SK-N-SH treated with all-trans-retinoic acid at 6 μM for 48 hours (cell line): ENCODE measurements at regions not wholly inside any gene's neighbourhood (a gene's known extent, or its start where the extent isn't known, plus 50 kb on each side); places are given as distances from the start of the nearest gene placed in this dataset.

Experiments used
- ATAC-seq: fragments of 200-7000 bp; cut with Tn5 transposase; 3 replicates; pipeline ENCODE4 v1.9.1; 2020; ENCODE audit warnings: mild to moderate bottlenecking, moderate library complexity
- ARNTL ChIP-seq: fragments of 450-650 bp; formaldehyde crosslinking; IDR thresholded peaks from 2 replicates; pipeline ENCODE4 v1.5.0; 2020; ENCODE audit warnings: low read depth, mild to moderate bottlenecking, moderate library complexity, borderline replicate concordance
- BACH2 ChIP-seq: fragments of 250-450 bp; sonication (Bioruptor Pico); IDR thresholded peaks from 2 replicates; pipeline ENCODE4 v1.9.0; 2021; ENCODE audit warnings: mild to moderate bottlenecking, borderline replicate concordance
- CSDC2 ChIP-seq: fragments of 250-450 bp; sonication (Bioruptor Pico); IDR thresholded peaks from 2 replicates; pipeline ENCODE4 v1.5.0; 2020; ENCODE audit warnings: mild to moderate bottlenecking, moderate library complexity
- ESRRG ChIP-seq: fragments of 250-450 bp; sonication (Bioruptor Pico); IDR thresholded peaks from 2 replicates; pipeline ENCODE4 v1.6.1; 2021; ENCODE audit warnings: mild to moderate bottlenecking
- GLIS3 ChIP-seq: fragments of 250-450 bp; sonication (Bioruptor Pico); IDR thresholded peaks from 2 replicates; pipeline ENCODE4 v1.5.0; 2020; ENCODE audit warnings: mild to moderate bottlenecking, moderate library complexity
- ISL1 ChIP-seq: fragments of 250-450 bp; sonication (Bioruptor Pico); IDR thresholded peaks from 2 replicates; pipeline ENCODE4 v2.1.2; 2022; ENCODE audit warnings: mild to moderate bottlenecking, moderate library complexity
- OSR1 ChIP-seq: fragments of 250-450 bp; sonication (Bioruptor Pico); IDR thresholded peaks from 2 replicates; pipeline ENCODE4 v1.8.0; 2022; ENCODE audit warnings: moderate library complexity, mild to moderate bottlenecking, inconsistent platforms
- PPARA ChIP-seq: fragments of 250-450 bp; sonication (Bioruptor Pico); IDR thresholded peaks from 2 replicates; pipeline ENCODE4 v1.5.0; 2020; ENCODE audit warnings: mild to moderate bottlenecking, borderline replicate concordance
- RARB ChIP-seq: fragments of 250-450 bp; sonication (Bioruptor Pico); IDR thresholded peaks from 2 replicates; pipeline ENCODE4 v1.8.0; 2021; ENCODE audit warnings: mild to moderate bottlenecking, moderate library complexity
- SNAI2 ChIP-seq: fragments of 250-450 bp; sonication (Bioruptor Pico); IDR thresholded peaks from 2 replicates; pipeline ENCODE4 v1.5.0; 2020; ENCODE audit warnings: mild to moderate bottlenecking, moderate library complexity
- TOX ChIP-seq: fragments of 250-450 bp; sonication (Bioruptor Pico); IDR thresholded peaks from 2 replicates; pipeline ENCODE4 v1.8.0; 2021; ENCODE audit warnings: mild to moderate bottlenecking, moderate library complexity, borderline replicate concordance
- ZC3H10 ChIP-seq: fragments of 250-450 bp; sonication (Bioruptor Pico); IDR thresholded peaks from 2 replicates; pipeline ENCODE4 v1.5.1; 2021; ENCODE audit warnings: mild to moderate bottlenecking, moderate library complexity
- ZFP3 ChIP-seq: fragments of 250-450 bp; sonication (Bioruptor Pico); IDR thresholded peaks from 2 replicates; pipeline ENCODE4 v1.5.0; 2020; ENCODE audit warnings: mild to moderate bottlenecking, moderate library complexity
- ZFP30 ChIP-seq: fragments of 450-650 bp; formaldehyde crosslinking; IDR thresholded peaks from 2 replicates; pipeline ENCODE4 v1.5.0; 2022; ENCODE audit warnings: mild to moderate bottlenecking, moderate library complexity
- ZNF70 ChIP-seq: fragments of 450-650 bp; formaldehyde crosslinking; IDR thresholded peaks from 2 replicates; pipeline ENCODE4 v1.5.0; 2020; ENCODE audit warnings: mild to moderate bottlenecking, moderate library complexity
- TF ChIP-seq, protein P1 (sequence below): fragments of 250-450 bp; sonication (Bioruptor Pico); IDR thresholded peaks from 2 replicates; pipeline ENCODE4 v1.8.0; 2020; ENCODE audit warnings: mild to moderate bottlenecking, moderate library complexity, borderline replicate concordance
- TF ChIP-seq, protein P2 (sequence below): fragments of 250-450 bp; sonication (Bioruptor Pico); IDR thresholded peaks from 2 replicates; pipeline ENCODE4 v1.5.1; 2021; ENCODE audit warnings: mild to moderate bottlenecking, moderate library complexity
- TF ChIP-seq, protein P3 (sequence below): fragments of 250-450 bp; sonication (Bioruptor Pico); IDR thresholded peaks from 2 replicates; pipeline ENCODE4 v1.8.0; 2021; ENCODE audit warnings: low read depth, mild to moderate bottlenecking, moderate library complexity, borderline replicate concordance
- TF ChIP-seq, protein P4 (sequence below): fragments of 250-450 bp; sonication (Bioruptor Pico); IDR thresholded peaks from 2 replicates; pipeline ENCODE4 v1.5.1; 2020; ENCODE audit warnings: low read depth, mild to moderate bottlenecking, moderate library complexity
- TF ChIP-seq, protein P5 (sequence below): fragments of 250-450 bp; sonication (Bioruptor Pico); IDR thresholded peaks from 2 replicates; pipeline ENCODE4 v1.5.0; 2020; ENCODE audit warnings: mild to moderate bottlenecking, moderate library complexity

DNA sequence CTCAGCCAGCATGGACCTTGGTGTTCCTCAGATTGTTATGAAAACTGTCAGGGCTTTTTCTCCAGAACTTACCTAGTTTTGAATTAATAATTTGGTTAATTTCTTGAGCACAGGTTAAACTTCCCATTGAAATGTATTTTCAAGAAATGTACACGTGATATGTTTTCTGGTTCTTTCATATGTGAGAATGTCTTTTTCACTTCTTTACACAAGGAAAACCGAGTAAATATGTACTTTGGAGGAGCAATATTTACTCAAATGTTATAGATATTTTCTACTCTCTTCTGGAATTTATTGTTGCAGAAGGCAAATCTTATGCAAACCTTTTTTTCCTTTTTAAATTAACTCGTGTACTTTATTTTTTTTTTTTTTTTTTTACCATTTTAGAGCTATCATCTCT is 134.3 kb downstream of the AHR start (continued):
- TF ChIP-seq, protein P1, sequence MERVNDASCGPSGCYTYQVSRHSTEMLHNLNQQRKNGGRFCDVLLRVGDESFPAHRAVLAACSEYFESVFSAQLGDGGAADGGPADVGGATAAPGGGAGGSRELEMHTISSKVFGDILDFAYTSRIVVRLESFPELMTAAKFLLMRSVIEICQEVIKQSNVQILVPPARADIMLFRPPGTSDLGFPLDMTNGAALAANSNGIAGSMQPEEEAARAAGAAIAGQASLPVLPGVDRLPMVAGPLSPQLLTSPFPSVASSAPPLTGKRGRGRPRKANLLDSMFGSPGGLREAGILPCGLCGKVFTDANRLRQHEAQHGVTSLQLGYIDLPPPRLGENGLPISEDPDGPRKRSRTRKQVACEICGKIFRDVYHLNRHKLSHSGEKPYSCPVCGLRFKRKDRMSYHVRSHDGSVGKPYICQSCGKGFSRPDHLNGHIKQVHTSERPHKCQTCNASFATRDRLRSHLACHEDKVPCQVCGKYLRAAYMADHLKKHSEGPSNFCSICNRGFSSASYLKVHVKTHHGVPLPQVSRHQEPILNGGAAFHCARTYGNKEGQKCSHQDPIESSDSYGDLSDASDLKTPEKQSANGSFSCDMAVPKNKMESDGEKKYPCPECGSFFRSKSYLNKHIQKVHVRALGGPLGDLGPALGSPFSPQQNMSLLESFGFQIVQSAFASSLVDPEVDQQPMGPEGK: no peak
- TF ChIP-seq RARB: no peak
- TF ChIP-seq ZC3H10 (CRISPR knock-in tag): no peak
- TF ChIP-seq, protein P2, sequence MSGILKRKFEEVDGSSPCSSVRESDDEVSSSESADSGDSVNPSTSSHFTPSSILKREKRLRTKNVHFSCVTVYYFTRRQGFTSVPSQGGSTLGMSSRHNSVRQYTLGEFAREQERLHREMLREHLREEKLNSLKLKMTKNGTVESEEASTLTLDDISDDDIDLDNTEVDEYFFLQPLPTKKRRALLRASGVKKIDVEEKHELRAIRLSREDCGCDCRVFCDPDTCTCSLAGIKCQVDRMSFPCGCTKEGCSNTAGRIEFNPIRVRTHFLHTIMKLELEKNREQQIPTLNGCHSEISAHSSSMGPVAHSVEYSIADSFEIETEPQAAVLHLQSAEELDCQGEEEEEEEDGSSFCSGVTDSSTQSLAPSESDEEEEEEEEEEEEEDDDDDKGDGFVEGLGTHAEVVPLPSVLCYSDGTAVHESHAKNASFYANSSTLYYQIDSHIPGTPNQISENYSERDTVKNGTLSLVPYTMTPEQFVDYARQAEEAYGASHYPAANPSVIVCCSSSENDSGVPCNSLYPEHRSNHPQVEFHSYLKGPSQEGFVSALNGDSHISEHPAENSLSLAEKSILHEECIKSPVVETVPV (CRISPR knock-in tag): no peak
- TF ChIP-seq SNAI2 (CRISPR knock-in tag): no peak

DNA sequence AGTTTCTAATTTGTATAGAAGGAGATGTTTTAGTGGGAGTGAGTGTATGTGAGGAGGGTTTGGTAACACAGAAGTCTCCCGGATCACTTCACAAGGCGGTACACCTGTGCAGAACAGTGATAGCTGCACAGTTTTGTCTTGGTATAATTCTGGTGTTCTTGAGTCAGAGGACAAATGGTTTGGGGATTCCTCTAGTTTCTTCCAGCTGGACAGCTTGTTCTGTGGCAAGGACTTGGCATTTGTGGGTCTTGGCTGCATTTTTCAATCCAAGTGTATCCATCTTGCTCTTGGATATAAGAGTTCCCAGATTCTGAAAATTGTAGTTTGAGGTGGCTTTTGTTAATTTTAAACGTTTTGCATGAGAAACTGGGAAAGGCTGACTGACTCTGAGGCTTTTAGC is 135.7 kb downstream of the AHR start:
- ATAC-seq: no peak
- TF ChIP-seq, protein P1: no peak
- TF ChIP-seq CSDC2 (CRISPR knock-in tag): no peak
- TF ChIP-seq ZNF70 (CRISPR knock-in tag): no peak
- no peak for TF ChIP-seq ZFP30 (CRISPR knock-in tag)
- TF ChIP-seq ISL1 (CRISPR knock-in tag): no peak
- no peak for TF ChIP-seq ARNTL (CRISPR knock-in tag)
- TF ChIP-seq, protein P3, sequence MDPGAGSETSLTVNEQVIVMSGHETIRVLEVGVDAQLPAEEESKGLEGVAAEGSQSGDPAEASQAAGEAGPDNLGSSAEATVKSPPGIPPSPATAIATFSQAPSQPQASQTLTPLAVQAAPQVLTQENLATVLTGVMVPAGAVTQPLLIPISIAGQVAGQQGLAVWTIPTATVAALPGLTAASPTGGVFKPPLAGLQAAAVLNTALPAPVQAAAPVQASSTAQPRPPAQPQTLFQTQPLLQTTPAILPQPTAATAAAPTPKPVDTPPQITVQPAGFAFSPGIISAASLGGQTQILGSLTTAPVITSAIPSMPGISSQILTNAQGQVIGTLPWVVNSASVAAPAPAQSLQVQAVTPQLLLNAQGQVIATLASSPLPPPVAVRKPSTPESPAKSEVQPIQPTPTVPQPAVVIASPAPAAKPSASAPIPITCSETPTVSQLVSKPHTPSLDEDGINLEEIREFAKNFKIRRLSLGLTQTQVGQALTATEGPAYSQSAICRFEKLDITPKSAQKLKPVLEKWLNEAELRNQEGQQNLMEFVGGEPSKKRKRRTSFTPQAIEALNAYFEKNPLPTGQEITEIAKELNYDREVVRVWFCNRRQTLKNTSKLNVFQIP (CRISPR knock-in tag): no peak
- TF ChIP-seq ZFP3 (CRISPR knock-in tag): no peak
- no peak for TF ChIP-seq SNAI2 (CRISPR knock-in tag)
- no peak for TF ChIP-seq PPARA (CRISPR knock-in tag)
- TF ChIP-seq, protein P2 (CRISPR knock-in tag): no peak
- TF ChIP-seq OSR1 (CRISPR knock-in tag): no peak
- no peak for TF ChIP-seq BACH2
- TF ChIP-seq, protein P4, sequence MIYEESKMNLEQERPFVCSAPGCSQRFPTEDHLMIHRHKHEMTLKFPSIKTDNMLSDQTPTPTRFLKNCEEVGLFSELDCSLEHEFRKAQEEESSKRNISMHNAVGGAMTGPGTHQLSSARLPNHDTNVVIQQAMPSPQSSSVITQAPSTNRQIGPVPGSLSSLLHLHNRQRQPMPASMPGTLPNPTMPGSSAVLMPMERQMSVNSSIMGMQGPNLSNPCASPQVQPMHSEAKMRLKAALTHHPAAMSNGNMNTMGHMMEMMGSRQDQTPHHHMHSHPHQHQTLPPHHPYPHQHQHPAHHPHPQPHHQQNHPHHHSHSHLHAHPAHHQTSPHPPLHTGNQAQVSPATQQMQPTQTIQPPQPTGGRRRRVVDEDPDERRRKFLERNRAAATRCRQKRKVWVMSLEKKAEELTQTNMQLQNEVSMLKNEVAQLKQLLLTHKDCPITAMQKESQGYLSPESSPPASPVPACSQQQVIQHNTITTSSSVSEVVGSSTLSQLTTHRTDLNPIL: no peak
- TF ChIP-seq GLIS3 (CRISPR knock-in tag): no peak

DNA sequence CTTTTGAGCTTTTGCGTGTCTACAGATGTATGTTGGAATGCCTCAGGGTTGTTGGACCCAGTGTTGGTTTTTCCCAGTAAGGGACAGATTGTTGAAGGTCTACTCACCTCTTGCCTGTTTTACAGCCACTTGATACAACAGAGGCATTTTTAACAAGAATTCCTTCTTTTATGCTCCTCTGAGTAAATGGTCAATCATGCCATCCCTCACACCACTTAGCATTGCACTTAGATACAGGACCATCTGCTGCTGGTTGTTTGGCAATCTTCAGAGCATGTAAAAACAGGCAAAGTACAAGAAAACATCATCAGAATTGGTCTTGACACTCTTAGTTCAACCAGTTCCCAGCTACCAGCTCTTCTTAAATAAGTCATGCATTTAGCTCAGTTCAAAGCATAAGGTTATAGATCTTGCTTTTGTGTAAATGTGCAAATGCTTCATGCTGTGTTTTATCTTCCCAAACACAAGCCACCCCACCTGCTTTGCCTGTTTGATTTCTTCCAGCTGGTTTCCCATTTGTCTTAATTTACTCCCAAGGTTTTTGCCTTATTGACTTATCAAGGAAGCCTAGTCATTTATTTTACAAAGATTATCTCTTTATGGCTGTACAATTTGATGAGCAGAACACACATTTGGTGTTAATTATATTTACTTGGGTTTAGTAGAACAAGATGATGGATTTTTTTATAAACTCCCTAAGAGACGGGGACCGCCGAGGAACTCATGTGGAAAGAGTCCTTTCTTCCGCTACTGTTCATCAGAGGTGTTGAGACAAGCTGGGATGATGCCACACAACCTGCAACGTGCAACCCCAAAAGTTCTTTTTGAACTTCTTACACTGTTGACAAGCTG is 136.6 kb downstream of the AHR start:
- ATAC-seq: no peak
- TF ChIP-seq, protein P2 (CRISPR knock-in tag): no peak
- TF ChIP-seq, protein P4: no peak
- TF ChIP-seq PPARA (CRISPR knock-in tag) (no peak), RARB (no peak), GLIS3 (CRISPR knock-in tag) (no peak), CSDC2 (CRISPR knock-in tag) (no peak), ESRRG (no peak), SNAI2 (CRISPR knock-in tag) (no peak), BACH2 (no peak), ZC3H10 (CRISPR knock-in tag) (no peak), OSR1 (CRISPR knock-in tag) (no peak), TOX (CRISPR knock-in tag) (no peak), ZNF70 (CRISPR knock-in tag) (no peak), ZFP30 (CRISPR knock-in tag) (no peak)
- TF ChIP-seq, protein P5, sequence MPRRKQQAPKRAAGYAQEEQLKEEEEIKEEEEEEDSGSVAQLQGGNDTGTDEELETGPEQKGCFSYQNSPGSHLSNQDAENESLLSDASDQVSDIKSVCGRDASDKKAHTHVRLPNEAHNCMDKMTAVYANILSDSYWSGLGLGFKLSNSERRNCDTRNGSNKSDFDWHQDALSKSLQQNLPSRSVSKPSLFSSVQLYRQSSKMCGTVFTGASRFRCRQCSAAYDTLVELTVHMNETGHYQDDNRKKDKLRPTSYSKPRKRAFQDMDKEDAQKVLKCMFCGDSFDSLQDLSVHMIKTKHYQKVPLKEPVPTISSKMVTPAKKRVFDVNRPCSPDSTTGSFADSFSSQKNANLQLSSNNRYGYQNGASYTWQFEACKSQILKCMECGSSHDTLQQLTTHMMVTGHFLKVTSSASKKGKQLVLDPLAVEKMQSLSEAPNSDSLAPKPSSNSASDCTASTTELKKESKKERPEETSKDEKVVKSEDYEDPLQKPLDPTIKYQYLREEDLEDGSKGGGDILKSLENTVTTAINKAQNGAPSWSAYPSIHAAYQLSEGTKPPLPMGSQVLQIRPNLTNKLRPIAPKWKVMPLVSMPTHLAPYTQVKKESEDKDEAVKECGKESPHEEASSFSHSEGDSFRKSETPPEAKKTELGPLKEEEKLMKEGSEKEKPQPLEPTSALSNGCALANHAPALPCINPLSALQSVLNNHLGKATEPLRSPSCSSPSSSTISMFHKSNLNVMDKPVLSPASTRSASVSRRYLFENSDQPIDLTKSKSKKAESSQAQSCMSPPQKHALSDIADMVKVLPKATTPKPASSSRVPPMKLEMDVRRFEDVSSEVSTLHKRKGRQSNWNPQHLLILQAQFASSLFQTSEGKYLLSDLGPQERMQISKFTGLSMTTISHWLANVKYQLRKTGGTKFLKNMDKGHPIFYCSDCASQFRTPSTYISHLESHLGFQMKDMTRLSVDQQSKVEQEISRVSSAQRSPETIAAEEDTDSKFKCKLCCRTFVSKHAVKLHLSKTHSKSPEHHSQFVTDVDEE: no peak
